GM19035 (cell line): ENCODE measurements at regions not wholly inside any gene's neighbourhood (a gene's known extent, or its start where the extent isn't known, plus 50 kb on each side); places are given as distances from the start of the nearest gene placed in this dataset.
"Not testable (repeated sequence)": the region's sequence is repeated elsewhere in the genome, so short reads cannot be mapped to it uniquely, and the experiment has no call there.

Experiments used
- ATAC-seq: cut with Tn5 transposase; IDR thresholded peaks from one replicate; pipeline ENCODE4 v1.9.1; 2021; ENCODE audit not compliant: unreplicated experiment

DNA sequence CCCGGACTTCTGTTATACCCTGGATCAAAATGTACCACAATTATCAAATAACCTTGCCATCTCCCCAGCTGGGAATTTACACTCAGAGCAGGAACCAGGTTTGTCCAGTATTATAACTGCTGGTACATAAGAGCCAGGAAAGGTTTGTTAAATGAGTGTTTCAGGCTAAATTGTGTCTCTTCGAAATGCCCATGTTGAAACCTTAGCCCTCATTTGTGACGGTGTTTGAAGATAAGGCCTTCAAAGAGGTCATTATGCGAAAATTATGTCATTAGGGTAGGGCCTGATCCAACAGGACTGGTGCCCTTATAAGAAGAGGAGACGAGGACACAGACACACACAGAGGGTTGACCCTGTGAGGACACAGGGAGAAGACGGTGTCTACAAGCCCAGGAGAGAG, 73.5 kb upstream of the DHRSX start:
- ATAC-seq = no peak

DNA sequence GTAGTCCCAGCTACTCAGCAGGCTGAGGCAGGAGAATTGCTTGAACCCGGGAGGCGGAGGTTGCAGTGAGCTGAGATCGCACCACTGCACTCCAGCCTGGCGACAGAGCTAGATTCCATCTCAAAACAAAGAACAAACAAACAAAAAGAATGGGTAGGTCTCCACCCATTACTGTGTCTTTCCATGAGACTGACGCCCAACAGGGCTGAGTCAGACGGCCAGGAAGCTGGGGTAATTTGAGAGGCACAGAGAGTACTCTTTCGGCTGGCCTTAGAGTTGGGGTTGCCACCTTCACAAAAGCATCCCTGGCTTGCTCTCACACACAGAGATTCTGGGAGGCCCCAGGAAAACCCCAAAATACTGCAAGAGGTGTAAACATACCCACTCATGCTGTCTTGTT, 72.0 kb upstream of the DHRSX start:
- no peak for ATAC-seq

DNA sequence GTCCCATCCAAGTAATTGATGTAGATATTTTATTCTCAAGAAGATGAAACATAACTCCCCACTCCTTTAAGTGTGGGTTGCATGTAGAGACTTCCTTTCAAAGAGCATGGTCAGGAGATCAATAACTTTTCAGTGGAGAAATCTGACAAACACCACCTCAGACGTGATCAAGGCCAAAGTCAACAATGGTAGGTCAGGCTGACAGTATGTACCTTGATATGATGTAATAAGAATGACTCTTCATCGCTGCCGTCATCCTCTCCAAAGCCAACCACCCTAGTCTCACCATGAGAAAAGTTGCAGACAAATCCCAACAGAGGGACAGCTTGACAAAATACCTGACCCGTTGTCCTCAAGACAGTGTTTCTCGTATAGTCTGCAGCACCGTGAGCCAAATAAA, 67.3 kb upstream of the DHRSX start:
- ATAC-seq = no peak

DNA sequence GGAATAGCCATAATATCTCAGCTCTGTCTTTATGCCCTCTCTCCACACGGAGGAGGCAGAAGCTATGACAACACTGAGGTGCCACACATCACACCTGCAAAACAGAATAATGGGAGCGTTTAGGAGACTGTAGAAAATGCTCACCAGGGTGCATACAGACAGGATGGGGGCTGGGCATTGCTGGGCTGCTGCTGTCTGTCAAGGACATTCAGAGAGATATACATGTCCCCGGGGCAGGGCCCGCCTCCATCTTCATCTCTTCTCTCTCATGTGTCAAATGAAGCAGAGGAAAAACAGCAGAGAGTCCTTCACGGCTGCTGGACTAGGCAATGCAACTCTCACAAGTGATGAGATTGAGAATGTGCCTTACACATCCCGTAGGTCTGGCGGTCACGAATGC, 65.3 kb upstream of the DHRSX start:
- ATAC-seq = no peak

DNA sequence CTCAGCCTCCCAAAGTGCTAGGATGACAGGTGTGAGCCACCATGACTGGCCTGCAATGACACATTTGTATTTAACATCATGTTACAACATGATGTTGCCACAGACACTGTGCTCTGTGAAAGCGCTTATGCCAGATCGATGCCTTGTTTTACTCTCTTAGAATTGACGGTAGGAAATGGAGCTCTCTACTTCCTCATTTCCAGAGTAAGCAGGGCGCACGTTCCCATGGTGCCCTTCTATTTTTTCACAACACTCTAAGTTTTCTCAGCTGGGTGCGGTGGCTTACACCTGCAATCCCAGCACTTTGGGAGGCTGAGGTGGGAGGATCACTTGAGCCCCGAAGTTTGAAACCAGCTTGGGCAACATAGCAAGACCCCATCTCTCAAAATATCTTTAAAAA, 60.7 kb upstream of the DHRSX start:
- ATAC-seq = no peak

DNA sequence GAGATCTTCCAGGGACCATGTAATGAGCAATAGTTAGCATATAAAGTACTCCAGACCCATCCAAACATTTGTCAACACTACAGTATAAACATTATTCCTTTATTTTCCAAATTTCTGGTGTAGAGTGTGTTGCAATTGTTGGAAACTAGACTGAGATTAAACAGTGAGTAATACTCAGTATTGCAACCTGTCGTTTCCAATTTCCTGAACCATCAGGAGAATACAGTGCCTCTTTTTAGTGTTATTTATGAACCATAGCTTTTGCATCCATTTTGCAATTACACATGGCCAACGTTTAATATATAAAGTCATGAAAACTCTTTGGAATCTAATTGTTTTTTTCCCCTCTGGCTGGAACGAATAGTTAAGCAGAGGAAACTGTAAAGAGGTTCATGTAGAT, 58.3 kb upstream of the DHRSX start:
- ATAC-seq = no peak

DNA sequence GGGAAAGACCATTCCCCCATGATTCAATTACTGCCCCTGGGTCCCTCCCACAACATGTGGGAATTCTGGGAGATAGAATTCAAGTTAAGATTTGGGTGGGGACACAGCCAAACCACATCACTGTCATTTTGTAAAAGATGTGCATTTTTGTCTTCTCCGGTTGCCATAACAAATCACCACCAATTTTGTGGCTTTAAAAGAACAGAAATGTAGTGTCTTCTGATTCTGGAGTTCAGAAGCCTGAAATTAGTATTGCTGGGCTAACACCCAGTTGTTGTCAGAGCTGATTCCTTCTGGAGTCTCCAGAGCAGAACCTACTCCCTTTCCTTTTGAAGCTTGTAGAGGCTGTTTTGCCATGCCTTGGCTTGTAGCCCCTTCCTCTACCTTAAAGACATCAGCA, 54.1 kb upstream of the DHRSX start:
- no peak for ATAC-seq

DNA sequence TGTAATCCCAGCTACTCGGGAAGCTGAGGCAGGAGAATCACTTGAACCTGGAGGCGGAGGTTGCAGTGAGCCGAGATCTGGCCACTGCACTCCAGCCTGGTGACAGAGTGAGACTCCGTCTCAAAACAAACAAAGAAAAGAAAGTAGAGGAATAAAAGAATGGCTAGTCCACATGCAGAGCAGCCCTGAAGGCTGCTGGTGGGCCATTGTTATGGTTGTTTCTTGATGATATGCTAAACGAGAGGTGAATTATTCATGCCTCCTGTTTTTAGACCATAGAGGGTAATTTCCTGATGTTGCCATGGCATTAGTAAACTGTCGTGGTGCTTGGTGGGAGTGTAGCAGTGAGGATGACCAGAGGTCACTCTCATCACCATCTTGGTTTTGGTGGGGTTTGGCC, 53.3 kb upstream of the DHRSX start:
- ATAC-seq = not testable (repeated sequence)

DNA sequence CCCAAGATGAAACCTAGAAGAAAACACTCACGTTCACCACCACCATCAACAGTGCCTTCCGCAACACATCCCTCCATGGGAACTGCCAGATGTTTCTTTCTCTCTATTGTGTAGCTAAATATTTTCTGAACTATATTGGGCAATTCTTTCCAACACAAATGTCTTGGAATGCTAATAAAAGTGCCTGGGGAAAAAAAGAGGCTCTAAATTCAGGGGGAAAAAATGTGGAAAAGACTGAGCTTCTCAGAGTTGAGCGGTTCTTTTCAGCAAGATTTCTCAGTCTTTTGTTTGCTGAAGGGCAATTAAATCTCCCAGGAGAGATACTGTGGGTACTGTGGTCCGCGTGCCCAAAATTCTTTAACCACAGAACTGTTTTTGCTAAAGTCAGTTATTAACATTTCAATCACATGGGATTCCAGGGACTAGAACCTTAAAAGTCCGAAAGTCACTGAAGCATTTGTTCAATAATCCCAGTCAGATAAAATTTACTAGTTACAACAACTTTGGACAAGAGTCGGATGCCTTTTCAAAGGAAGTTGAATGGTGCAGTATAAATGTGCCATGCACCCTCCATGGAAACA, 51.9 kb upstream of the DHRSX start:
- ATAC-seq = no peak

DNA sequence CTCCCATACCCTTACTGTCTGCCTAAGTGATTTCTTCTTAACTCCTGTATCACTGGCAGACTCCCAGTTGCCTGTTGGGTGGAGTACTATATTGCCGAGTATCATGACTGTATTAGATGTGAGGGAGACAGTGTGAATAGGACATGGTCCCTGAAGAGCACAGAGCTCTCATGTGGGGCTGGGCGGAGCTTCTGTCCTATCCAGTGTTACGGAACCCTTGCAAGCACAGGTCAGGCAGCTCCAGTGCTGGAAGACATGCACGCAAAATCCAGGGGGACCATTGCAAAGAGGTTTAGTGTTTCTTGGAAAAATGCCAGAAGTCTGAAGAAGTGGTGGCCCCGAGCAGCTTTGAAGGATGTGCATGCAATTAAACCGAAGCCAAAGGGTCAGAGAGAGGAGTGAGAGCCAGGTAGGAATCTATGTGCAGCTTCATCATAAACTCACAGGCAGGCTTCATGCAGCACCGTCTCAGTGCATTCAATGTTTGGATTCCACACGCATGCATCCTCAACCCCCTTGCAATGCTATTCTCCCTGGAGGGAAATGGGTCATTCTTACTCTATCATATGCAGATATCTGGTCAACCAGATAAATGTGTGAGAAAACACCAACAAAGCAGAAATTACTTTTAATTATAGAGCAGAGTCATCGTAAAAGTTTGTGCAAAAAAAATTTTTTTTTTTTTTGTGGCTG, 49.7 kb upstream of the DHRSX start:
- ATAC-seq = no peak
